ENCODE measurements at regions not wholly inside any gene's neighbourhood (a gene's known extent, or its start where the extent isn't known, plus 50 kb on each side); places are given as distances from the start of the nearest gene placed in this dataset.
"Not testable (repeated sequence)": the region's sequence is repeated elsewhere in the genome, so short reads cannot be mapped to it uniquely, and the experiment has no call there.

DNA sequence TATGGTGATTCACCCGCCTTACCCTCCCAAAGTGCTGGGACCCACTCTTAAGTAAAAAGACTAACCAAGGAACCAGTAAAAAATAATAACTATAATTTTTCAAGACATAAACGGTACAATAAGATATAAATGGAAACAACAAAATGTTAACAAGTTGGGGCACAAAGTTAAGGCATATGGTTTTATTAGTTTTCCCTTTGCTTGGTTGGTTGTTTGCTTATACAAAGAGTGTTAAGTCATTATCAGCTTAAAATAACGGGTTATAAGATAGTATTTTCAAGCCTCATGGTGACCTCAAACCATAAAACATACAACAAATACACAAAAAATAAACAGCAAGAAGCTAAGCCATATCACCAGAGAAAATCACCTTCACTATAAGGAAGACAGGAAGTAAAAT is 406.1 kb downstream of the SEC23A start:
- DNase-seq, result no peak

DNA sequence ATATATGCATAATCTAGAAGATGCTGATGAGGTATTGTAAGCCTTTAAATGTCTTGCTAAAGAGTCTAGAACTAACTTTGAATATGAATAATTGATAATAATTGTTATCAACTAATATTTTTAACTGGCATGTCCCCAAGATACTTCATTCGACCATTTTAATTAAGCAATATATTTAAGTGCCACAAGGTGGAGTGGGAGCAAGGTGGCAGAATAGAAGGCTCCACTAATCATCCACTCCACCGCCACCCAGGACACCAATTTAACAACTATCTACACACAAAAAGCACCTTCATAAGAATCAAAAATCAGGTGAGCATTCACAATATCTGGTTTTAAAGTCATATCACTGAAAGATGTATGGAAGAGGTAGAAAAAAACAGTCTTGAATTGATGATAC is 409.6 kb downstream of the SEC23A start:
- no peak for DNase-seq

DNA sequence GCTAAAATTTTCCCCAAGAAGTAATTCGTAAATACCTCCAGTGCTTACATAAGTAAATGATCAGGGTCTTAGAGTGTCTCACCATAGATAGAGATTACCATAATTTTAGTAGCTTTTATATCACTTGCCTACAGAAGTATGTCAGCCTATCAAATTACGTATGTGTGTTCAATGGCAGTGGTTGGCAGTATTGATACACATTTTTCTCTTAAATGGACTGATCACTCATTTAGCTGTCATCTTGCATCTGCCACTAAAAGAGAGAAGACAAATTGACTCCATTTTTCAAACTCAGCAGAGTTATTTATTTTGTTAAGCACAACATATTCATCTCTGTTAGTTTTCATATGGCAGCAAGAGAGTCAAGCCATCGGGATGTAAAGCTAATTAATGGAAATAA is 413.1 kb upstream of the CLEC14A start:
- no peak for DNase-seq

DNA sequence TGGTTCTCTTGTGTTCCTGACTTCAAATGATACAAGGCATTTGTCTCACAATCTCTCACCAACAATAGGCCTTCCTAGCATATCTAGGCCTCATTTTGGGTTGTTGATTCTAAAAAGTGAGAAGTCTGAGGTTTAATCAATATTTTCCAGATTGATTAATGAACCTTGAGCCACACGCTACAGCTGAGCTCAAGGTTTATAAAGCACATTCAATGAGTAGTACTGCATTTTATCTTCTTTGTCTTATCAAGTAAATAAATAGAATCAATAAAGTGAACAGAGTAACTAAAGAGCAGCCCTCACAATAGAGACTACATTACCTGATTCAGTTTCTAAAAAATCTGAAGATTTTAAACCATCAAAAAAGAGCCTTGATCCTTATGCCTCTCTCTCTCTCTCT is 407.5 kb upstream of the CLEC14A start:
- DNase-seq, result no peak

DNA sequence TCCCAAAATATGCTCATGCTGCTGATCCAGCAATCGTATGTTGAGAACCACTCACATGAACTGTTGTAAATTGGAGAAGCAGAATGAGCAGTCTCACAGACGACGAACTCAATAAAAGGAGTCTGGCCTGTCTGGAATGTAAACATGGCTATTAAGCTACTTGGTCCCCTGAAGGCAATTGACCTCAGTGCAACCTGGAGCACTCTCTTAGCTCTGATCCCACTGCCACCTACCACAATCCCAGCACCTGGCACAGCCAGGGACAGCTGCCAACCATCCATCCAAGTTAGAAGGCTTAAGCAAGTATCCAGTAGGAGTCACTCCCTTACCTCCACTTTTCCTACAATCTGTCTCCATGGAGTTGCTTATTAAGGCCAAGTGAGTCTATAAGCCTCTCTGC is 406.9 kb upstream of the CLEC14A start:
- DNase-seq, result peak; percentile 53 to 79

DNA sequence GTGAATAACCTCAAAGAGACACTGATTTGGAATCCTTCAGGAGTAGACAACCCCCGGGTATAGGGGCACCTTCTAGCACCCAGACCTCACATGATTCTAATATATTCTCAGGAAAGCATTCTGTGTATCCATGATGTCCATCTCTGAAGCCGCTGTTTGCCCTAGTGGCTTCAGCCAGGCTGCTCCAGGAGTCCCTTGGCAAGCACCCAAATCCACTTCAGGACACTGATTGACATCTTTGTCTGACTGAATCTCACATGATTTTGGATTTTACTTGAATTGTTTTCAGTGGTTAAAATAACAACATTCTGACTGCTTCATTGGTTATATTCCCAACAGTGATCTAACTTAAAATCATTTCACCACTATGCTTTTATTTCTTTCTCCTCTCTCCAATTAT is 390.5 kb upstream of the CLEC14A start:
- peak; percentile 55 to 73 for DNase-seq

DNA sequence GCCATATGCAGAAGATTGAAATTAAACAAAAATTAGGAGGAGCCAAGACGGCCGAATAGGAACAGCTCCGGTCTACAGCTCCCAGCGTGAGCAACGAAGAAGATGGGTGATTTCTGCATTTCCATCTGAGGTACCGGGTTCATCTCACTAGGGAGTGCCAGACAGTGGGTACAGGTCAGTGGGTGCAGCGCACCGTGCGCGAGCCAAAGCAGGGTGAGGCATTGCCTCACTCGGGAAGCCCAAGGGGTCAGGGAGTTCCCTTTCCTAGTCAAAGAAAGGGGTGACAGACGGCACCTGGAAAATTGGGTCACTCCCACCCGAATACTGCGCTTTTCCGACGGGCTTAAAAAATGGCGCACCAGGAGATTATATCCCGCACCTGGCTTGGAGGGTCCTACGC is 379.0 kb upstream of the CLEC14A start:
- not testable (repeated sequence) for DNase-seq

DNA sequence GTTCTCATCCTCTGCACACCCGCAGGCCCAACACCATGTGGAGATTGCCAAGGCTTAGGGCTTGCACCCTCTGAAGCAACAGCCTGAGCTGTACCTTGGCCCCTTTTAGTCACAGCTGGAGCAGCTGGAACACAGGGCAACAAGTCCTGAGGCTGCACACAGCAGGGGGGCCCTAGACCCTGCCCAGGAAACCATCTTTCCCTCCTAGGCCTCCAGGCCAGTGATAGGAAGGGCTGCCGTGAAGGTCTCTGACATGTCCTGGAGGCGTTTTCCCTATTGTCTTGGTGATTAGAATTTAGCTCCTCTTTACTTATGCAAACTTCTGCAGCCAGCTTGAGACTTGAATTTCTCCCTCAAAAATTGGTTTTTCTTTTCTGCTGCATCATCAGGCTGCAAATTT is 373.5 kb upstream of the CLEC14A start:
- no peak for DNase-seq

DNA sequence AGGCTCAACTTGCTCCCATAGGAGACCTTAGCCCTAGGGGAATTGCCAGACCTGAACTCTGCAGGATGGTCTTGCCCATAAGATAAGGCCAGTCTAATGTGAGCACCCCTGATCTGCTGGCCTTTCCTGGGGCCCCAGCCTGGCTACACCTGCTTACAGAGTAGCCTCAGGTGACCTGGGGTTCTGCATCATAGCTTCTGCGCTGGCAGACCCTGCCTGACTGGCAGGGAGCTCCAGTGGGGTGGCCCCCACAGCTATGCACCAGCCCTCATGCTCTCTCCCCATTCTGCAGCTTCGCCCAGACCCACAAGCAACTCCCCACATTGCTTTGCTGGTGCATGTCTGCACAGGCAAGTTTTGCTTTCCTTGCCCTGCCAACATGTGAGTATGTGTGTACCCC is 371.3 kb upstream of the CLEC14A start:
- DNase-seq, result no peak

DNA sequence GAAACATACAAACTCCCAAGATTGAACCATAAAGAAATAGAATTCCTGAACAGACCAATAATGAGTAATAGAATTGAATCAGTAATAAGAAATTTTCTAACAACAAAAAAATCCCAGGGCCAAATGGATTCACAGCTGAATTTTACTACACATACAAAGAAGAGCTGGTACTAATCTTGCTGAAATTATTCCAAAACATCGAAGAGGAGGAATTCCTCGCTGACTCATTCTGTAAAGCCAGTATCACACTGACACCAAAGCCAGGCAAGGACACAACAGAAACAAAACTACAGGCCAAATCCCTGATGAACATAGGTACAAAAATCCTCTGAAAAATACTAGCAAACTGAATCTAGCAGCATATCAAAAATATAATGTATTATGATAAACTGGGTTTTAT is 367.8 kb upstream of the CLEC14A start:
- no peak for DNase-seq

DNA sequence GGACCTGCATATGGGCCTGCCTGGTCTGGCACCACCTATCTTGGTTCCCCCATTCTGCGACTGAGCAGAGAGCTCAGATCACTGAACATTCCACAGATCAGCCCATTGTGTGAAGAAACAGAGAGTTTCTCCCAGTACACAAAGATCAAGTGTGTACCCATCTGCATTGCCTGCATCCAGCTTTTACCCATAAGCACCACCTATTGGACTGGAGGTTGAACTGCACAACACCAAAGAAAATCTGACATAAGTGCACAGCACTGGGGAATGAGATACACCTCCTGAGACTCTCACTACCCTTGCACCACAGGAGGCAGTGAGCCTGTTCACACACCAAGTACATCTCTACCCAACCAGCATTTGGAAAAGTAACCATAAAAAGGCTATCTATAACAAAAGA is 362.6 kb upstream of the CLEC14A start:
- DNase-seq, result peak in 1 of 2 experiments; percentile 14

DNA sequence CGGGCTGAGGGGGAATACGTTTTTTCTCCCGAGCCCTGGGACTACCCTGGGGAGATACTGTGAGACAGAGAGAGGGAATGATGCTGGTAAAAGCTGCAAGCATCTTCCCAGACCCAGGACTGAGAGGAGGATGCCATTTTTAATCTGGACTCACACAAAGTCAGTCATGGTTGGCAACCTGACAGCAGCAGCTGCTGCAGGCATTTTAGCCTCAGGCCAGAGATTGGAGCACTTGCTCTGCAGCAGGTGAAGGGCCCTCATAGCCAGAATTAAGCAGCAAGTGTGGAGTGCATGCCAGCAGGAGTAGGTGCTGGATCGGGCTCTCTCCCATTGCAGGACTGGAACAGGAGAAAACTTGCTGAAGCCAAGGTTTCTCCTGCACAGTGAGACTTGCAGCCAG is 361.1 kb upstream of the CLEC14A start:
- peak; percentile 89 to 97 for DNase-seq

DNA sequence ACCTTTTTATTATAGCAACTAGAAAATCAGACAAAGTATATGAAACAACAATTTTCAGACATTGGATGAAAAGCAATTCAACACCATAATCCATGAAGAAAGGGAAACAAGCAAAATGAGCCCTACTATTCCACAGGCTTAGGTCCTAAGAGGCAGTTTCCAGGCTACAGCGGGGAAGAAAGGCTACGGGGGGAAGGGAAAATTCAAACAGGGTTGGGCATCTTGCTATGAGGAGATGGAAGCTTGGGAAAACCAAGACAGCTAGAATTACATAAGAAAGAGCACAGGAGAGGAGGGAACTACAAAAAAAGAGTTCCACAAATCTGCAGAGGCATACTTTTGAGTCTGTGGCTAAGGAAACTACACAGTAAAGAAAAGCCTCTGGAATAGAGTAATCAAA is 356.0 kb upstream of the CLEC14A start:
- no peak for DNase-seq

DNA sequence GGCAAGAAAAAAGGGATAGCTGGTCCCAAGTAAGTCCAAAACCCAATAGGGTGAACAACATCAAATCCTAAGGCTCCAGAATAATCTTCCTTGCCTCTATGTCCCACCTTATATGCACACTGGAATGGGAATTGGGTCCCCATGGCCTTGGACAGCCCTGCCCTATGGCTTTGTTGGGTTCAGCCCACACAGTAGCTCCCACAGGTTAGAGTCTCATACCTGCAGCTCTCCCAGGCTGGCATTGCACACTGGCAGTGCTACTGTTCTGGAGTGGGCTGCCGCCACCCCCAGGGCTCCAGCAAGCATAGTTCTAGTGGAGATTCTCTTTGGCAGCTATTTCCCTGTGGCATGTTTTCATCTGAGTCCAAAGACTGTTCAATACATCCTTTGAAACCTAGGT is 352.4 kb upstream of the CLEC14A start:
- DNase-seq, result no peak

DNA sequence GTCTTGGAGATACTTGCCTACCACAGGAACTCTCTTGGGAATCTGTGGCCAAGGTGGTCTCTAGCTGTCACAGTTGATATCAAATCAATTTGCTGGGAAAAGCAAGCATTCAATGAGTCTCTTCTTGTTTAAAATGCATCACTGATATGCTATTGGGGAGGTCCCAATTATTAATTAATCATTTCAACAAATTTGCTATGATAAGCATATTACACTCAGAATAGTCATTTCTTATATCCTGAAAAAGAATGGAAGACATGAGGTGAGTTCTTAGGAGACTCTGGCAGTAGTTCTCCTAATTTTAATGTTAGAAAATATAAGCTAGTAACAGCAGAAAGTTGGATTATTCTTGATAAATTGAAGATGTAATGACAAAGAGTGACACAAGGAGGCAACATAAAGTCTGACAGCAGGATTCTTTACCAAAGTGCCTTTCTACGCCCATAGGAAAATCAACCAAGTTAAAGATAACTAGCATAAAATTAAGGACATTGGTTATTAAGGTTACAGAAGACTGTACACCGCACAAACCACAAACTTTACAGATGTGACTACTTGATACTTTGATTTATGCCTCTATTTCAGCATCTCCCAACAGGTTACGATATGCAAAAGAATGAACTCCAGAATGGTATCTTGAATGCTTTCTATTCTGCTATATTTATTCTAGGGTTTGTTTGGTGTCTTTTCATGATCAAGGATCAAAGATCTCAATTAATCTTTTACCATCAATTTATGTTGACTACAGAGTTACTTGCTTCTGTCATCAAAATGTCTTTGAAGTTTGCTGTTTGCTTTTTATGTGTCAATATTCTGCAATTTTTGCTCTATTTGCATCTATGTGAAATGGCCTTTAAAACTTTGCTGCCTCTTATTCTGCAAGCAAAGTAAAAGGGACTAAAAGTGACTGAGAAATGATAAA is 349.6 kb upstream of the CLEC14A start:
- DNase-seq, result peak in 1 of 2 experiments; percentile 34

DNA sequence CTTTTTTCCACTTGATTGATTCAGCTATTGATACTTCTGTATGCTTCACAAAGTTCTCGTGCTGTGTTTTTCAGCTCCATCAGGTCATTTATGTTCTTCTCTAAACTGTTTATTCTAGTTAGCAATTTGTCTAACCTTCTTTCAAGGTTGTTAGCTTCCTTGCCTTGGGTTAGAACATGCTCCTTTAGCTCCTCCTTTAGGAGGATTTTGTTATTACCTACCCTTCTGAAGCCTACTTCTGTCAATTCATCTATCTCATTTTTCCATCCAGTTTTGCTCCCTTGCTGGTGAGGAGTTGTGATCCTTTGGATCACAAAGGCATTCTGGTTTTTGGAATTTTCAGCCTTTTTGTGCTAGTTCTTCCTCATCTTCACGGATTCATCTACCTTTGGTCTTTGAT is 344.7 kb upstream of the CLEC14A start:
- DNase-seq, result peak in 1 of 2 experiments; percentile 36

DNA sequence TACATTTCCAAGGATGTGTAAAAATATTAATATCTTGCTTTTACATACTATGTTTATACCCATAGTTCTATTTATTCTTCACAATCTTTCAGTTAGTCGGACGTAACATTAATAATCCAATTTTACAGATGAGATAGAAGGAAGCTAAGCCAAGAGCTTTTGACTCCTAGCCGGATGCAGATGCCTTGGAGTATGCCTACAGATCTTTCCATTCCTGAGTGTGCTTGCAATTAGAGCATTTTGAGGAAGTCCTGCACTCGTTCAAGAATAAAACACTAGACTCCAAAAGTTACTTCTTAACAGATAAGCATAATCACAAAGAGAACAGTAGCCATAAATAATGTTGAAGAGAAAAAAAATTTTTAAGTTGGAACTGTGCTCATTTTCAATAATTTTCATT is 337.6 kb upstream of the CLEC14A start:
- no peak for DNase-seq

DNA sequence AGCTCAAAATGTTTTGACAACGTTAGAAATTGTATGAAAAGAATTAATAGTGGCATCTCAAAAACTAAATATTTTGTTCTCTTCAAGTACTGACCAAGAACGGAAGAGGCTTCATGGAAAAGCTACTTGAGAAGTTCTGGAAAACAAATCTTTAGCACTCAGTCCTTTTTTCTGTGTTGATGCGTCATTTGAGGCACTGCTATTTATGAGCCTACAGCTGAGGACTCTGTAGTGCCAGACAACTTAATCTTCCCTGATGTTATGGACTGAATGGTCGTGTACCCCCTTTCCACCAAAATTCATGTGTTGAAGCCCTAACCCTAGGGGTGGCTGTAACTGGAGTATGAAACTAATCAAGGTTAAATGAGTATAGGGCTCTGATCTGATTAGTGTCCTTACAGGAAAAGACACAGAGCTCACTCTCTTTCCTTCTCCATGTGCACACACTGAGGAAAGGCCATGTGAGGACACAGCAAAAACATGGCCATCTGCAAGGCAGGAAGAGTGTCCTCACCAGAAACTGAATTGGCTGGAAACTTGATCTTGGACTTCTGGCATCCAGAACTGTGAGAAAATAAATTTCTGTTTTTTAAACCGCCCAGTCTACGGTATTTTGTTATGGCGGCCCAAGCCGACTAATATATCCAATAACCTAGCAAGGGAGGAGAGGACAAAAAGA is 337.0 kb upstream of the CLEC14A start:
- no peak for DNase-seq

DNA sequence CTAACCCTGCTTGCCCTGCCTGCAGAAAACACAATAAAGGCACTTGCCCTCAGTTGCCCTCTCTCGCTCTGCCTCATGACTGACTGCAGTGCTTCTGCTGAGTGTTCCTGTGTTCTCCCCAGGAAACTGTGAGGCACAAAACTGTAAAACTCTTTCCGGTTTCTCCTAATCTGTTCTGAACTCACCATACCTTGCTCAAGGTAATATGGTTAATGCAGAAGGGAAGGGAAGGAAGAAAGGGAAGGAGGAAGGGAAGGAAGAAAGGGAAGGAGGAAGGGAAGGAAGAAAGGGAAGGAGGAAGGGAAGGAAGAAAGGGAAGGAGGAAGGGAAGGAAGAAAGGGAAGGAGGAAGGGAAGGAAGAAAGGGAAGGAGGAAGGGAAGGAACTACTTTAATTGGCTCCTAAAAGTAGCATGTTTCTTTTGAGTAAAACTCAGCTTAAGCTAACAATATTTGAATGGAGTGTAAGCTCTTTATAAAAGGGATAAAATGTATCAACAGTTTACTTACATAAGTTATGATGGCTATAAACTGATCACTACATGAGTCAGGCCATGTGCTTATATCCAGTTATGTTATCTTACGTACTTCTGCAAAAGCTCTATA is 334.0 kb upstream of the CLEC14A start:
- no peak for DNase-seq

DNA sequence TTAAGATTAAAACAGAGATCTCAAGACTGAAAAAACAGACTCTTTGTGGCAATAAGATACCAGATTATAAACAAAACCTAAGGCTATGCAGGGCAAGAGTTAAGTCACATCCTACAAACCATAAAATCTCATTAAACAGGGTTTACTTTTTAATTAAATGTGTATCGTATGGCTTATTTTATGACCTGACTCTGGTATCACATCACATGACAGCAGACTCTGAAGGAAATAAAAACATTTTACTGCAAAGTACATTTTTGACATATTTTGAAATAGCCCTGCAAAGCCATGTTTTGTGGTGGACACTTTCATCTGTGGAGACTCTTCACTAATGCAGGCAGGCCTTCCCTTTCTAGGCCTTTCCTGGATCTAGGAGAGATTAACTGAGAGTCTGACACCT is 327.6 kb upstream of the CLEC14A start:
- no peak for DNase-seq

DNA sequence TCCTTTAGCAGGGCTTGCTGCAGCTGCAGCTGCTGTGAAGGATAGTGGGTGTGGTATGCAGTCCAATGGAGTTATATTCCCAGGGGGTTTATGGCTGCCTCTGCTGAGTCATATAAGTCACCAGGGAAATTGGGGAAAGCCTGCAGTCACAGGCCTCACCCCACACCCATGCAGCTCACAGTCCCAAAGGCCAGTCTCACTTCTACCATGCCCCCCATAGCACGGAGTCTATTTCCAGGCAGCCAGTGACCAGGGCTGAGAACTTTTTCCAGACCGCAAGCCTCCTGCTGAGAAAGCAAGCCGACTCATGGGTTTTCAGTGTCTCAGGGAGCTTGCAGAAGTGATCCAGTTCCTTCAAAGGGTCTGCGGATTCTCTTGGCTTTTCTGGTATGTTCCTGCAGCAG is 322.4 kb upstream of the CLEC14A start:
- DNase-seq, result no peak

DNA sequence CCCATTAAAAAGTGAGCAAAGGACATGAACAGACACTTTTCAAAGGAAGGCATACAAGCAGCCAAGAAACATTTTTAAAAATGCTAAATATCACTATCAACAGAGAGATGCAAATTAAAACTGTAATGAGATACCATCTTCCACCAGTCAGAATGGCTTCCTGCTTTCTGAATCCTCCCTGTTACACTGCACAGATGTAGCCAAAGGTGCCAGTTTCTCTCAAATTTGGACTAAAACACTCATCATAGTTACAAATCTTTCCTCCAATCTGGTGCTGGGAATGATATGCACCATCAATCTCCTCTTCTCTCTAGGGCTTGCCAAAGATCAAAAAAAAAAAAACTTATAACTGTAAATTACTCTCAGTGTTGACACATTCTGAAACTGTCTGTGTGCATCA is 311.8 kb upstream of the CLEC14A start:
- DNase-seq, result no peak

DNA sequence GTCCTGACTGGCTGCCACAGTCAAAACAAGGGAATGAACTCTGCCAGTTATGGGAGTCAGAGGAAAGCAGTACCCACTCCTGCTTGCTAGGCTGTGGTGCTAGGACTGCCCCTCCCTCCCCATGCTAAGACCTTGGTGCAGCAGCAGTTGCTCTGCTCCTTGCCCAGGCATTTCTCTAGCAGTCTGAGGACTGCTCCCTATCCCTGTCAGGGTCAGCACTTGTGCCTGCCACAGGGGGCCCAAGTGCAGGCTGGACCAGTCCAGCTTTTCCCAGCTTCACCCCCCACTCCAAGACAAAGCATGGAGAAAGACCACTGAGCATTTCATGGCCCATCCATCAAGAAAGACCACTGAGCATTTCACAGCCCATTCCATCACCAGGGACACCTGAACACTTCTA is 305.8 kb upstream of the CLEC14A start:
- no peak for DNase-seq

DNA sequence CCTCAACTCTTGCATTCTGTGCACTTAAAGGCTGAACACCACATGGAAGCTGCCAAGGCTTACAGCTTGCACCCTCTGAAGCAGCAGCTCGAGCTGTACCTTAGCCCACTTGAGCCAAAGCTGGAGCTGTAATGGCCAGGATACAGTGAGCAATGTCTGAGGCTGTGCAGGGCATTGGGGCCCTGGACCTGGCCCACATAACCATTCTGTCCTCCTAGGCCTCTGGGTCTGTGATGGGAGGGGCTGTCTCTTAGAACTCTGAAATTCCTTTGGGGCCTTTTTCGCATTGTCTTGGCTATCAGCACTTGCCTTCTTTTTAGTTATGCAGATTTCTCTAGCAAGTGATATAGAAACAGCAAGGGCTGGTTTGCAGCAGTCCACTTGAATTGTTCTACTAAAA is 303.8 kb upstream of the CLEC14A start:
- DNase-seq, result no peak

All from NCI-H524 (cell line).